ENCODE measurements at regions not wholly inside any gene's neighbourhood (a gene's known extent, or its start where the extent isn't known, plus 50 kb on each side); places are given as distances from the start of the nearest gene placed in this dataset.
A peak's percentile ranks its signal among the peaks of the same experiment; 100 is the strongest.

- H3K9me3 ChIP-seq (ENCODE audit: control insufficient read depth in 2 of 2, low read length in 2 of 2), result no peaks in the 10 kb centered on the region
- H3K9ac ChIP-seq (ENCODE audit: low read depth in 1 of 2, low read length in 2 of 2), result no peak overlapping the region
- H3K4me3 ChIP-seq (ENCODE audit: low read length in 2 of 2), result no peak overlapping the region
- H3K4me1 ChIP-seq (ENCODE audit: control insufficient read depth in 2 of 2, insufficient read depth in 2 of 2, low read length in 2 of 2), result no peaks in the 10 kb centered on the region
- H3K36me3 ChIP-seq (ENCODE audit: control insufficient read depth in 2 of 2, insufficient read depth in 2 of 2, low read length in 2 of 2), result no peaks in the 10 kb centered on the region
- H3K27me3 ChIP-seq (ENCODE audit: control insufficient read depth in 2 of 2, insufficient read depth in 2 of 2, low read length in 2 of 2), result no peaks in the 10 kb centered on the region
- no peak overlapping the region for H3K27ac ChIP-seq (ENCODE audit: low read depth in 2 of 2, low read length in 2 of 2)
These were observed 167.4 kb downstream of the TMTC3 start for GRCh38 chr12:88309546-88309945.

- no peaks in the 10 kb centered on the region for H3K27me3 ChIP-seq (ENCODE audit: control insufficient read depth in 2 of 2, insufficient read depth in 2 of 2, low read length in 2 of 2)
- no peak overlapping the region for H3K4me3 ChIP-seq (ENCODE audit: low read length in 2 of 2)
- no peaks in the 10 kb centered on the region for H3K4me1 ChIP-seq (ENCODE audit: control insufficient read depth in 2 of 2, insufficient read depth in 2 of 2, low read length in 2 of 2)
- H3K36me3 ChIP-seq (ENCODE audit: control insufficient read depth in 2 of 2, insufficient read depth in 2 of 2, low read length in 2 of 2), result no peaks in the 10 kb centered on the region
- no peak overlapping the region for H3K9ac ChIP-seq (ENCODE audit: low read depth in 1 of 2, low read length in 2 of 2)
- no peaks in the 10 kb centered on the region for H3K9me3 ChIP-seq (ENCODE audit: control insufficient read depth in 2 of 2, low read length in 2 of 2)
- no peak overlapping the region for H3K27ac ChIP-seq (ENCODE audit: low read depth in 2 of 2, low read length in 2 of 2)
These were observed 168.0 kb downstream of the TMTC3 start for GRCh38 chr12:88310069-88310468.

GRCh38 chr12:88310666-88311065, 168.6 kb downstream of the TMTC3 start:
- Histone ChIP-seq H3K9me3 (ENCODE audit: control insufficient read depth in 2 of 2, low read length in 2 of 2) (no peaks in the 10 kb centered on the region), H3K4me1 (ENCODE audit: control insufficient read depth in 2 of 2, insufficient read depth in 2 of 2, low read length in 2 of 2) (no peaks in the 10 kb centered on the region), H3K27me3 (ENCODE audit: control insufficient read depth in 2 of 2, insufficient read depth in 2 of 2, low read length in 2 of 2) (no peaks in the 10 kb centered on the region), H3K4me3 (ENCODE audit: low read length in 2 of 2) (no peak overlapping the region), H3K27ac (ENCODE audit: low read depth in 2 of 2, low read length in 2 of 2) (no peak overlapping the region), H3K36me3 (ENCODE audit: control insufficient read depth in 2 of 2, insufficient read depth in 2 of 2, low read length in 2 of 2) (no peaks in the 10 kb centered on the region), H3K9ac (ENCODE audit: low read depth in 1 of 2, low read length in 2 of 2) (no peak overlapping the region)

- Histone ChIP-seq H3K36me3 (ENCODE audit: control insufficient read depth in 2 of 2, insufficient read depth in 2 of 2, low read length in 2 of 2) (no peaks in the 10 kb centered on the region), H3K4me3 (ENCODE audit: low read length in 2 of 2) (no peak overlapping the region), H3K27me3 (ENCODE audit: control insufficient read depth in 2 of 2, insufficient read depth in 2 of 2, low read length in 2 of 2) (no peaks in the 10 kb centered on the region), H3K9me3 (ENCODE audit: control insufficient read depth in 2 of 2, low read length in 2 of 2) (no peaks in the 10 kb centered on the region), H3K9ac (ENCODE audit: low read depth in 1 of 2, low read length in 2 of 2) (no peak overlapping the region), H3K4me1 (ENCODE audit: control insufficient read depth in 2 of 2, insufficient read depth in 2 of 2, low read length in 2 of 2) (no peaks in the 10 kb centered on the region), H3K27ac (ENCODE audit: low read depth in 2 of 2, low read length in 2 of 2) (no peak overlapping the region)
These were observed 171.4 kb downstream of the TMTC3 start for GRCh38 chr12:88313554-88313953.

GRCh38 chr12:88314706-88315105, 172.6 kb downstream of the TMTC3 start:
- no peak overlapping the region for H3K27ac ChIP-seq (ENCODE audit: low read depth in 2 of 2, low read length in 2 of 2)
- no peaks in the 10 kb centered on the region for H3K4me1 ChIP-seq (ENCODE audit: control insufficient read depth in 2 of 2, insufficient read depth in 2 of 2, low read length in 2 of 2)
- H3K9ac ChIP-seq (ENCODE audit: low read depth in 1 of 2, low read length in 2 of 2), result no peak overlapping the region
- no peaks in the 10 kb centered on the region for H3K9me3 ChIP-seq (ENCODE audit: control insufficient read depth in 2 of 2, low read length in 2 of 2)
- no peaks in the 10 kb centered on the region for H3K36me3 ChIP-seq (ENCODE audit: control insufficient read depth in 2 of 2, insufficient read depth in 2 of 2, low read length in 2 of 2)
- H3K4me3 ChIP-seq (ENCODE audit: low read length in 2 of 2), result no peak overlapping the region
- H3K27me3 ChIP-seq (ENCODE audit: control insufficient read depth in 2 of 2, insufficient read depth in 2 of 2, low read length in 2 of 2), result no peaks in the 10 kb centered on the region

- Histone ChIP-seq H3K4me3 (ENCODE audit: low read length in 2 of 2) (no peak overlapping the region), H3K27me3 (ENCODE audit: control insufficient read depth in 2 of 2, insufficient read depth in 2 of 2, low read length in 2 of 2) (no peaks in the 10 kb centered on the region), H3K4me1 (ENCODE audit: control insufficient read depth in 2 of 2, insufficient read depth in 2 of 2, low read length in 2 of 2) (no peaks in the 10 kb centered on the region), H3K27ac (ENCODE audit: low read depth in 2 of 2, low read length in 2 of 2) (no peak overlapping the region), H3K36me3 (ENCODE audit: control insufficient read depth in 2 of 2, insufficient read depth in 2 of 2, low read length in 2 of 2) (no peaks in the 10 kb centered on the region), H3K9me3 (ENCODE audit: control insufficient read depth in 2 of 2, low read length in 2 of 2) (no peaks in the 10 kb centered on the region), H3K9ac (ENCODE audit: low read depth in 1 of 2, low read length in 2 of 2) (no peak overlapping the region)
These were observed 176.6 kb downstream of the TMTC3 start for GRCh38 chr12:88318726-88319125.

GRCh38 chr12:88325076-88325815, 183.1 kb downstream of the TMTC3 start:
- no peak overlapping the region for H3K9ac ChIP-seq (ENCODE audit: low read depth in 1 of 2, low read length in 2 of 2)
- H3K27me3 ChIP-seq (ENCODE audit: control insufficient read depth in 2 of 2, insufficient read depth in 2 of 2, low read length in 2 of 2), result no peaks in the 10 kb centered on the region
- peak overlapping the region; percentile 0 to 38 for H3K27ac ChIP-seq (ENCODE audit: low read depth in 2 of 2, low read length in 2 of 2)
- H3K4me1 ChIP-seq (ENCODE audit: control insufficient read depth in 2 of 2, insufficient read depth in 2 of 2, low read length in 2 of 2), result no peaks in the 10 kb centered on the region
- no peaks in the 10 kb centered on the region for H3K9me3 ChIP-seq (ENCODE audit: control insufficient read depth in 2 of 2, low read length in 2 of 2)
- H3K4me3 ChIP-seq (ENCODE audit: low read length in 2 of 2), result no peak overlapping the region
- no peaks in the 10 kb centered on the region for H3K36me3 ChIP-seq (ENCODE audit: control insufficient read depth in 2 of 2, insufficient read depth in 2 of 2, low read length in 2 of 2)

- Histone ChIP-seq H3K27me3 (ENCODE audit: control insufficient read depth in 2 of 2, insufficient read depth in 2 of 2, low read length in 2 of 2) (no peaks in the 10 kb centered on the region), H3K4me3 (ENCODE audit: low read length in 2 of 2) (no peak overlapping the region), H3K36me3 (ENCODE audit: control insufficient read depth in 2 of 2, insufficient read depth in 2 of 2, low read length in 2 of 2) (no peaks in the 10 kb centered on the region), H3K9me3 (ENCODE audit: control insufficient read depth in 2 of 2, low read length in 2 of 2) (no peaks in the 10 kb centered on the region), H3K27ac (ENCODE audit: low read depth in 2 of 2, low read length in 2 of 2) (no peak overlapping the region), H3K4me1 (ENCODE audit: control insufficient read depth in 2 of 2, insufficient read depth in 2 of 2, low read length in 2 of 2) (no peaks in the 10 kb centered on the region), H3K9ac (ENCODE audit: low read depth in 1 of 2, low read length in 2 of 2) (no peak overlapping the region)
These were observed 183.7 kb downstream of the TMTC3 start for GRCh38 chr12:88325816-88326189.

- no peaks in the 10 kb centered on the region for H3K4me1 ChIP-seq (ENCODE audit: control insufficient read depth in 2 of 2, insufficient read depth in 2 of 2, low read length in 2 of 2)
- H3K4me3 ChIP-seq (ENCODE audit: low read length in 2 of 2), result no peak overlapping the region
- no peaks in the 10 kb centered on the region for H3K36me3 ChIP-seq (ENCODE audit: control insufficient read depth in 2 of 2, insufficient read depth in 2 of 2, low read length in 2 of 2)
- H3K9ac ChIP-seq (ENCODE audit: low read depth in 1 of 2, low read length in 2 of 2), result no peak overlapping the region
- H3K27ac ChIP-seq (ENCODE audit: low read depth in 2 of 2, low read length in 2 of 2), result no peak overlapping the region
- H3K9me3 ChIP-seq (ENCODE audit: control insufficient read depth in 2 of 2, low read length in 2 of 2), result no peaks in the 10 kb centered on the region
- H3K27me3 ChIP-seq (ENCODE audit: control insufficient read depth in 2 of 2, insufficient read depth in 2 of 2, low read length in 2 of 2), result no peaks in the 10 kb centered on the region
These were observed 185.2 kb downstream of the TMTC3 start for GRCh38 chr12:88327276-88327675.

- Histone ChIP-seq H3K9me3 (ENCODE audit: control insufficient read depth in 2 of 2, low read length in 2 of 2) (no peaks in the 10 kb centered on the region), H3K4me3 (ENCODE audit: low read length in 2 of 2) (no peak overlapping the region), H3K36me3 (ENCODE audit: control insufficient read depth in 2 of 2, insufficient read depth in 2 of 2, low read length in 2 of 2) (no peaks in the 10 kb centered on the region), H3K27me3 (ENCODE audit: control insufficient read depth in 2 of 2, insufficient read depth in 2 of 2, low read length in 2 of 2) (no peaks in the 10 kb centered on the region), H3K27ac (ENCODE audit: low read depth in 2 of 2, low read length in 2 of 2) (no peak overlapping the region), H3K4me1 (ENCODE audit: control insufficient read depth in 2 of 2, insufficient read depth in 2 of 2, low read length in 2 of 2) (no peaks in the 10 kb centered on the region), H3K9ac (ENCODE audit: low read depth in 1 of 2, low read length in 2 of 2) (no peak overlapping the region)
These were observed 186.0 kb downstream of the TMTC3 start for GRCh38 chr12:88328090-88328489.

GRCh38 chr12:88329833-88330232, 187.7 kb downstream of the TMTC3 start:
- H3K9ac ChIP-seq (ENCODE audit: low read depth in 1 of 2, low read length in 2 of 2), result no peak overlapping the region
- H3K27ac ChIP-seq (ENCODE audit: low read depth in 2 of 2, low read length in 2 of 2), result no peak overlapping the region
- H3K27me3 ChIP-seq (ENCODE audit: control insufficient read depth in 2 of 2, insufficient read depth in 2 of 2, low read length in 2 of 2), result no peaks in the 10 kb centered on the region
- H3K9me3 ChIP-seq (ENCODE audit: control insufficient read depth in 2 of 2, low read length in 2 of 2), result no peaks in the 10 kb centered on the region
- H3K36me3 ChIP-seq (ENCODE audit: control insufficient read depth in 2 of 2, insufficient read depth in 2 of 2, low read length in 2 of 2), result no peaks in the 10 kb centered on the region
- no peak overlapping the region for H3K4me3 ChIP-seq (ENCODE audit: low read length in 2 of 2)
- no peaks in the 10 kb centered on the region for H3K4me1 ChIP-seq (ENCODE audit: control insufficient read depth in 2 of 2, insufficient read depth in 2 of 2, low read length in 2 of 2)

Measured in mucosa of rectum (tissue), 2 donors.